H9 (cell line): ENCODE measurements at regions not wholly inside any gene's neighbourhood (a gene's known extent, or its start where the extent isn't known, plus 50 kb on each side); places are given as distances from the start of the nearest gene placed in this dataset.

Source experiments
- DNase-seq: peaks from one replicate; pipeline ENCODE4 v3.0.0-alpha.2; 2017
- H2AFZ ChIP-seq: one replicate; pipeline ENCODE4 v1.6.1; 2013; ENCODE audit warnings: mild to moderate bottlenecking, low read length, control low read depth, moderate library complexity
- H2AK5ac ChIP-seq: 2 replicates; pipeline ENCODE4 v1.6.1; 2013; ENCODE audit warnings: low read length, control low read depth, mixed read lengths; ENCODE audit not compliant: insufficient read length
- H2BK120ac ChIP-seq: one replicate; pipeline ENCODE4 v1.6.1; 2013; ENCODE audit warnings: low read depth, mild to moderate bottlenecking, low read length, control low read depth, inconsistent platforms; ENCODE audit not compliant: poor library complexity, severe bottlenecking
- H2BK12ac ChIP-seq: 2 replicates; pipeline ENCODE4 v1.6.1; 2013; ENCODE audit warnings: low read length, control low read depth, mixed read lengths, low read depth; ENCODE audit not compliant: insufficient read length
- H2BK15ac ChIP-seq: 2 replicates; pipeline ENCODE4 v1.6.1; 2013; ENCODE audit warnings: low read depth, low read length, control low read depth
- H2BK20ac ChIP-seq: one replicate; pipeline ENCODE4 v1.6.1; 2013; ENCODE audit warnings: low read depth, mild to moderate bottlenecking, low read length, control low read depth, inconsistent platforms; ENCODE audit not compliant: poor library complexity, severe bottlenecking
- H2BK5ac ChIP-seq: 2 replicates; pipeline ENCODE4 v1.6.1; 2013; ENCODE audit warnings: low read length, control low read depth, mixed read lengths; ENCODE audit not compliant: insufficient read length
- H3K14ac ChIP-seq: 2 replicates; pipeline ENCODE4 v1.6.1; 2013; ENCODE audit warnings: low read length, control low read depth; ENCODE audit not compliant: insufficient read depth
- H3K18ac ChIP-seq: 2 replicates; pipeline ENCODE4 v1.6.1; 2013; ENCODE audit warnings: low read depth, mild to moderate bottlenecking, mixed read lengths, low read length, control low read depth; ENCODE audit not compliant: insufficient read length
- H3K23ac ChIP-seq: 2 replicates; pipeline ENCODE4 v1.6.1; 2013; ENCODE audit warnings: low read length, control low read depth, mixed read lengths, low read depth; ENCODE audit not compliant: insufficient read length
- H3K23me2 ChIP-seq: 2 replicates; pipeline ENCODE4 v1.6.1; 2013; ENCODE audit warnings: low read depth, mild to moderate bottlenecking, mixed read lengths, low read length, control low read depth; ENCODE audit not compliant: insufficient read length, poor library complexity, severe bottlenecking
- H3K27ac ChIP-seq: 2 replicates; pipeline ENCODE4 v1.5.1; 2013; ENCODE audit warnings: low read length, control low read depth, mixed read lengths, low read depth; ENCODE audit not compliant: insufficient read length
- H3K27me3 ChIP-seq: 2 replicates; pipeline ENCODE4 v1.6.1; 2013; ENCODE audit warnings: low read length, control low read depth, inconsistent platforms; ENCODE audit not compliant: insufficient read depth
- H3K4ac ChIP-seq: 2 replicates; pipeline ENCODE4 v1.6.1; 2013; ENCODE audit warnings: low read depth, mild to moderate bottlenecking, control low read depth, inconsistent platforms, low read length, moderate library complexity
- H3K4me1 ChIP-seq: 2 replicates; pipeline ENCODE4 v1.6.1; 2013; ENCODE audit warnings: low read length, control low read depth, inconsistent platforms; ENCODE audit not compliant: insufficient read depth
- H3K4me2 ChIP-seq: 2 replicates; pipeline ENCODE4 v1.6.1; 2013; ENCODE audit warnings: low read length, control low read depth, mixed read lengths; ENCODE audit not compliant: insufficient read length, insufficient read depth
- H3K56ac ChIP-seq: 2 replicates; pipeline ENCODE4 v1.6.1; 2013; ENCODE audit warnings: low read depth, mild to moderate bottlenecking, mixed read lengths, low read length, control low read depth; ENCODE audit not compliant: insufficient read length
- H3K79me1 ChIP-seq: 2 replicates; pipeline ENCODE4 v1.6.1; 2013; ENCODE audit warnings: low read depth, mild to moderate bottlenecking, moderate library complexity, low read length, control low read depth, inconsistent platforms; ENCODE audit not compliant: insufficient read depth, poor library complexity, severe bottlenecking
- H3K79me2 ChIP-seq: 2 replicates; pipeline ENCODE4 v1.6.1; 2013; ENCODE audit warnings: low read length, control low read depth, inconsistent platforms; ENCODE audit not compliant: insufficient read depth
- H3K9ac ChIP-seq: 2 replicates; pipeline ENCODE4 v1.6.1; 2013; ENCODE audit warnings: low read length, control low read depth, mixed read lengths; ENCODE audit not compliant: insufficient read length; ENCODE audit errors: extremely low read depth
- H3K9me3 ChIP-seq: one replicate; pipeline ENCODE4 v1.6.1; 2013; ENCODE audit warnings: low read depth, low read length, inconsistent platforms; ENCODE audit not compliant: control insufficient read depth
- H3T11ph ChIP-seq: one replicate; pipeline ENCODE4 v1.6.1; 2013; ENCODE audit warnings: mild to moderate bottlenecking, low read length, control low read depth, inconsistent platforms
- H4K20me1 ChIP-seq: one replicate; pipeline ENCODE4 v1.6.1; 2013; ENCODE audit not compliant: control insufficient read depth, insufficient read length, insufficient read depth
- H4K5ac ChIP-seq: 2 replicates; pipeline ENCODE4 v1.6.1; 2013; ENCODE audit warnings: low read depth, mild to moderate bottlenecking, mixed read lengths, low read length, control low read depth; ENCODE audit not compliant: insufficient read length
- H4K8ac ChIP-seq: replicated peaks from 2 replicates; pipeline ENCODE4 v1.6.1; 2013; ENCODE audit warnings: low read length, control low read depth, mixed read lengths, low read depth; ENCODE audit not compliant: insufficient read length
- H4K91ac ChIP-seq: 2 replicates; pipeline ENCODE4 v1.6.1; 2013; ENCODE audit warnings: low read depth, mild to moderate bottlenecking, moderate library complexity, mixed read lengths, low read length, control low read depth; ENCODE audit not compliant: insufficient read length
- H3K27ac Mint-ChIP-seq, 3 experiments: 2 replicates in 2 of 3; 3 replicates in 1 of 3; pipeline ENCODE4 v1.8.0; 2020 to 2021; ENCODE audit warnings: mixed read lengths in 3 of 3, mild to moderate bottlenecking in 1 of 3, moderate library complexity in 1 of 3
- H3K27me3 Mint-ChIP-seq: 2 replicates; pipeline ENCODE4 v1.8.0; 2021; ENCODE audit warnings: low read depth, mild to moderate bottlenecking, moderate library complexity, mixed read lengths
- H3K36me3 Mint-ChIP-seq, 3 experiments: 2 replicates in 2 of 3; 3 replicates in 1 of 3; pipeline ENCODE4 v1.8.0; 2020 to 2021; ENCODE audit warnings: low read depth in 3 of 3, mixed read lengths in 3 of 3; ENCODE audit not compliant: insufficient read depth in 1 of 3
- H3K4me1 Mint-ChIP-seq, 2 experiments: 2 replicates each; pipeline ENCODE4 v1.8.0; 2020; ENCODE audit warnings: mixed read lengths in 2 of 2
- H3K4me3 Mint-ChIP-seq, 2 experiments: 2 replicates in 1 of 2; 3 replicates in 1 of 2; pipeline ENCODE4 v1.8.0; 2020 to 2021; ENCODE audit warnings: mild to moderate bottlenecking in 2 of 2, mixed read lengths in 2 of 2, moderate library complexity in 1 of 2
- H3K9me3 Mint-ChIP-seq, 2 experiments: 2 replicates in 1 of 2; 3 replicates in 1 of 2; pipeline ENCODE4 v1.8.0; 2020; ENCODE audit warnings: mild to moderate bottlenecking in 2 of 2, mixed read lengths in 2 of 2, moderate library complexity in 1 of 2
- WGBS: extraction: QIAGEN DNeasy Blood & Tissue Kit; methylation state at CpG from one replicate; pipeline ENCODE4 v1.1.7; 2013; ENCODE audit warnings: missing lambda C conversion rate, low lambda C conversion rate, mixed read lengths; ENCODE audit not compliant: insufficient read length; ENCODE audit errors: extremely low coverage; 5-methylcytosine and 5-hydroxymethylcytosine counted together
- TF ChIP-seq, protein P1 (sequence below): fragments of 200-600 bp; sonication (generic); conservative IDR thresholded peaks from 3 replicates; pipeline ENCODE4 v1.8.0; 2021; ENCODE audit warnings: antibody characterized with exemption, mild to moderate bottlenecking

DNA sequence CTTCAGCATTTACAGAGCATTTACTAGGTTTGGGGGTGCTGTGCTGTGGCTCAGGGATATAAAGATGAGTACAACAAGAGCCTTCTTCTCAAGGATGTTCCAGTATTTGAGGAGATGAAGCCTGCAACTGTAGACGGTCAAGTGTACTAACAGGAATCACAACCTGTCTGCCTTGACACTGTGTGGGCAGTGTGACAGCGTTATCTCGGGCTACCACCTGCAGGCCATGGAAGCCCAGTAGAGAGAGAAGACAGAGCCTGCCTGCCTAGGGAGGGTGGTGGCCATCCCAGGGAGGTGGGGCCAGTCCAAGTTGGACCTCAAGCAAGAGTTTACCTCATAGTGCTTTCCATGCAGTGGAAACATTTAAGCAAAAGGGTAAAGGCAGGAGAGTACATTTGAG lies 215.1 kb upstream of the ASIC2 start:
- no peaks in the 10 kb centered on the region for H3K9me3 ChIP-seq
- H4K8ac ChIP-seq = no peak overlapping the region
- H2BK12ac ChIP-seq = no peak overlapping the region
- no peak for DNase-seq
- H4K91ac ChIP-seq = no peak overlapping the region
- no peak overlapping the region for H3K18ac ChIP-seq
- no peak overlapping the region for H3K56ac ChIP-seq
- no peak overlapping the region for H3K4me3 Mint-ChIP-seq
- H3K27me3 ChIP-seq = no peaks in the 10 kb centered on the region
- H3K79me1 ChIP-seq = no peaks in the 10 kb centered on the region
- H3K23ac ChIP-seq = no peak overlapping the region
- H3K4ac ChIP-seq = no peak overlapping the region
- no peaks in the 10 kb centered on the region for H4K20me1 ChIP-seq
- H3K36me3 Mint-ChIP-seq = no peaks in the 10 kb centered on the region
- H3K79me2 ChIP-seq = no peaks in the 10 kb centered on the region
- no peak overlapping the region for H3K27ac ChIP-seq
- no peaks in the 10 kb centered on the region; a peak in 1 of 5 replicates for H3K9me3 Mint-ChIP-seq
- H3K27me3 Mint-ChIP-seq = peaks cover 25% of the 10 kb centered on the region
- no peak overlapping the region for H3T11ph ChIP-seq
- no peak overlapping the region for H2AK5ac ChIP-seq
- H3K23me2 ChIP-seq = no peaks in the 10 kb centered on the region
- no peak overlapping the region for H2BK5ac ChIP-seq
- no peak overlapping the region for H2BK20ac ChIP-seq
- H3K9ac ChIP-seq = no peak overlapping the region
- no peak overlapping the region for H3K4me2 ChIP-seq
- no peak overlapping the region for H3K14ac ChIP-seq
- H2AFZ ChIP-seq = no peak overlapping the region
- no peak overlapping the region for H2BK15ac ChIP-seq
- TF ChIP-seq, protein P1, sequence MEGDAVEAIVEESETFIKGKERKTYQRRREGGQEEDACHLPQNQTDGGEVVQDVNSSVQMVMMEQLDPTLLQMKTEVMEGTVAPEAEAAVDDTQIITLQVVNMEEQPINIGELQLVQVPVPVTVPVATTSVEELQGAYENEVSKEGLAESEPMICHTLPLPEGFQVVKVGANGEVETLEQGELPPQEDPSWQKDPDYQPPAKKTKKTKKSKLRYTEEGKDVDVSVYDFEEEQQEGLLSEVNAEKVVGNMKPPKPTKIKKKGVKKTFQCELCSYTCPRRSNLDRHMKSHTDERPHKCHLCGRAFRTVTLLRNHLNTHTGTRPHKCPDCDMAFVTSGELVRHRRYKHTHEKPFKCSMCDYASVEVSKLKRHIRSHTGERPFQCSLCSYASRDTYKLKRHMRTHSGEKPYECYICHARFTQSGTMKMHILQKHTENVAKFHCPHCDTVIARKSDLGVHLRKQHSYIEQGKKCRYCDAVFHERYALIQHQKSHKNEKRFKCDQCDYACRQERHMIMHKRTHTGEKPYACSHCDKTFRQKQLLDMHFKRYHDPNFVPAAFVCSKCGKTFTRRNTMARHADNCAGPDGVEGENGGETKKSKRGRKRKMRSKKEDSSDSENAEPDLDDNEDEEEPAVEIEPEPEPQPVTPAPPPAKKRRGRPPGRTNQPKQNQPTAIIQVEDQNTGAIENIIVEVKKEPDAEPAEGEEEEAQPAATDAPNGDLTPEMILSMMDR = no peak
- no peak overlapping the region for H4K5ac ChIP-seq
- H3K27ac Mint-ChIP-seq = no peak overlapping the region; a peak in 1 of 7 replicates
- no peaks in the 10 kb centered on the region for H3K4me1 Mint-ChIP-seq
- H3K4me1 ChIP-seq = no peaks in the 10 kb centered on the region
- H2BK120ac ChIP-seq = no peak overlapping the region
- no CpG with 5 or more reads among the region's 3 CpGs for WGBS
